ENCODE measurements at regions not wholly inside any gene's neighbourhood (a gene's known extent, or its start where the extent isn't known, plus 50 kb on each side); places are given as distances from the start of the nearest gene placed in this dataset.

GRCh38 chr17:22300731-22301352 is 608.5 kb downstream of the KCNJ18 start:
- no peak for TF ChIP-seq CTCF (IDR thresholded peaks at IDR 0.05; ENCODE audit: borderline replicate concordance, extremely low read depth, low read length, poor library complexity, severe bottlenecking)
- no peak for TF ChIP-seq EZH2 (IDR thresholded peaks at IDR 0.05; ENCODE audit: borderline replicate concordance, low read depth, low read length, severe bottlenecking)
- ATAC-seq (ENCODE audit: insufficient read depth, low read depth): no peak

GRCh38 chr17:22301353-22301745 is 609.0 kb downstream of the KCNJ18 start:
- DNase-seq: no peak
- no peaks in the 10 kb centered on the region for H3K4me1 ChIP-seq (ENCODE audit: insufficient read depth, low read length)
- H3K79me2 ChIP-seq (ENCODE audit: insufficient read depth, low read length): no peaks in the 10 kb centered on the region
- no peak for ATAC-seq (ENCODE audit: insufficient read depth, low read depth)
- no peaks in the 10 kb centered on the region for H3K36me3 ChIP-seq (ENCODE audit: insufficient read depth, low read length)
- H4K20me1 ChIP-seq (ENCODE audit: insufficient read depth, low read length): no peaks in the 10 kb centered on the region
- no peak for TF ChIP-seq EZH2 (IDR thresholded peaks at IDR 0.05; ENCODE audit: borderline replicate concordance, low read depth, low read length, severe bottlenecking)
- TF ChIP-seq CTCF (IDR thresholded peaks at IDR 0.05; ENCODE audit: borderline replicate concordance, extremely low read depth, low read length, poor library complexity, severe bottlenecking): no peak
- no peak overlapping the region for H3K4me2 ChIP-seq (ENCODE audit: insufficient read depth, low read length)
- H3K9ac ChIP-seq (ENCODE audit: low read depth, low read length): no peak overlapping the region
- no peak overlapping the region for H3K27ac ChIP-seq (ENCODE audit: low read length)
- no peak overlapping the region for H2AFZ ChIP-seq (ENCODE audit: low read depth, low read length)
- no peak overlapping the region for H3K4me3 ChIP-seq (ENCODE audit: low read depth in 1 of 2, low read length in 2 of 2)
- peaks cover 38% of the 10 kb centered on the region for H3K9me3 ChIP-seq (ENCODE audit: insufficient read depth, low read length, severe bottlenecking)
- no peaks in the 10 kb centered on the region for H3K27me3 ChIP-seq (ENCODE audit: insufficient read depth, low read length, poor library complexity)

More at GRCh38 chr17:22300731-22301352, 608.5 kb downstream of the KCNJ18 start:
- no peak overlapping the region for H2AFZ ChIP-seq (ENCODE audit: low read depth, low read length)
- H3K4me2 ChIP-seq (ENCODE audit: insufficient read depth, low read length): no peak overlapping the region
- no peak overlapping the region for H3K4me3 ChIP-seq (ENCODE audit: low read depth in 1 of 2, low read length in 2 of 2)
- no peaks in the 10 kb centered on the region for H3K4me1 ChIP-seq (ENCODE audit: insufficient read depth, low read length)
- no peaks in the 10 kb centered on the region for H3K36me3 ChIP-seq (ENCODE audit: insufficient read depth, low read length)
- peaks cover 38% of the 10 kb centered on the region for H3K9me3 ChIP-seq (ENCODE audit: insufficient read depth, low read length, severe bottlenecking)
- no peak overlapping the region for H3K9ac ChIP-seq (ENCODE audit: low read depth, low read length)
- no peak overlapping the region for H3K27ac ChIP-seq (ENCODE audit: low read length)
- DNase-seq: no peak
- no peaks in the 10 kb centered on the region for H4K20me1 ChIP-seq (ENCODE audit: insufficient read depth, low read length)
- no peaks in the 10 kb centered on the region for H3K79me2 ChIP-seq (ENCODE audit: insufficient read depth, low read length)
- H3K27me3 ChIP-seq (ENCODE audit: insufficient read depth, low read length, poor library complexity): no peaks in the 10 kb centered on the region

GRCh38 chr17:22303096-22303495 is 610.8 kb downstream of the KCNJ18 start:
- DNase-seq (no peak), ATAC-seq (ENCODE audit: insufficient read depth, low read depth) (no peak)
- Histone ChIP-seq H4K20me1 (ENCODE audit: insufficient read depth, low read length) (no peaks in the 10 kb centered on the region), H2AFZ (ENCODE audit: low read depth, low read length) (no peak overlapping the region), H3K9me3 (ENCODE audit: insufficient read depth, low read length, severe bottlenecking) (peaks cover 38% of the 10 kb centered on the region), H3K79me2 (ENCODE audit: insufficient read depth, low read length) (no peaks in the 10 kb centered on the region), H3K27me3 (ENCODE audit: insufficient read depth, low read length, poor library complexity) (no peaks in the 10 kb centered on the region), H3K36me3 (ENCODE audit: insufficient read depth, low read length) (no peaks in the 10 kb centered on the region), H3K4me1 (ENCODE audit: insufficient read depth, low read length) (no peaks in the 10 kb centered on the region), H3K4me3 (ENCODE audit: low read depth in 1 of 2, low read length in 2 of 2) (no peak overlapping the region), H3K27ac (ENCODE audit: low read length) (no peak overlapping the region), H3K4me2 (ENCODE audit: insufficient read depth, low read length) (no peak overlapping the region), H3K9ac (ENCODE audit: low read depth, low read length) (no peak overlapping the region)
- TF ChIP-seq EZH2 (IDR thresholded peaks at IDR 0.05; ENCODE audit: borderline replicate concordance, low read depth, low read length, severe bottlenecking) (no peak), CTCF (IDR thresholded peaks at IDR 0.05; ENCODE audit: borderline replicate concordance, extremely low read depth, low read length, poor library complexity, severe bottlenecking) (no peak)
